Lower leg skin (tissue), 3 donors: ENCODE measurements at regions not wholly inside any gene's neighbourhood (a gene's known extent, or its start where the extent isn't known, plus 50 kb on each side); places are given as distances from the start of the nearest gene placed in this dataset.

Experiments used
- CTCF ChIP-seq, 3 donors: fragments of 450-650 bp; IDR thresholded peaks; one replicate each; pipeline ENCODE4 v1.5.1; 2016; ENCODE audit warnings: antibody characterized with exemption in 3 of 3, mild to moderate bottlenecking in 3 of 3, moderate library complexity in 2 of 3
- POLR2A ChIP-seq, 2 donors: fragments of 450-650 bp; IDR thresholded peaks; one replicate each; pipeline ENCODE4 v1.6.1; 2016 to 2017; ENCODE audit warnings: antibody characterized with exemption in 2 of 2, mild to moderate bottlenecking in 1 of 2, moderate library complexity in 1 of 2

- TF ChIP-seq POLR2A (IDR thresholded peaks at IDR 0.05), result no peak
- TF ChIP-seq CTCF (IDR thresholded peaks at IDR 0.05), result no peak
Observed at GRCh38 chr1:218048828-218049420, 236.2 kb upstream of the RRP15 start.
